GM18502 (cell line): ENCODE measurements at regions not wholly inside any gene's neighbourhood (a gene's known extent, or its start where the extent isn't known, plus 50 kb on each side); places are given as distances from the start of the nearest gene placed in this dataset.

Experiments used
- ATAC-seq: cut with Tn5 transposase; IDR thresholded peaks from one replicate; pipeline ENCODE4 v1.9.1; 2021; ENCODE audit warnings: mild to moderate bottlenecking; ENCODE audit not compliant: unreplicated experiment, poor library complexity

- ATAC-seq, result no peak
Observed at GRCh38 chr10:42950606-42951485, 126.0 kb upstream of the RET start.

GRCh38 chr10:42951486-42952251 lies 125.2 kb upstream of the RET start:
- ATAC-seq, result no peak

- no peak for ATAC-seq
Observed at GRCh38 chr10:42952349-42952748, 124.5 kb upstream of the RET start.

- ATAC-seq, result no peak
Observed at GRCh38 chr10:42952931-42953683, 123.8 kb upstream of the RET start.

- ATAC-seq, result no peak
Observed at GRCh38 chr10:42953684-42954674, 122.9 kb upstream of the RET start.

GRCh38 chr10:42954766-42955492 lies 121.9 kb upstream of the RET start:
- ATAC-seq, result no peak

- ATAC-seq, result no peak
Observed at GRCh38 chr10:42955493-42955889, 121.4 kb upstream of the RET start.

- no peak for ATAC-seq
Observed at GRCh38 chr10:42956045-42956444, 120.8 kb upstream of the RET start.

- no peak for ATAC-seq
Observed at GRCh38 chr10:42958142-42958868, 118.6 kb upstream of the RET start.

GRCh38 chr10:42959833-42960232 lies 117.0 kb upstream of the RET start:
- ATAC-seq, result no peak

- no peak for ATAC-seq
Observed at GRCh38 chr10:42960491-42960990, 116.3 kb upstream of the RET start.

- ATAC-seq, result no peak
Observed at GRCh38 chr10:42960991-42961795, 115.7 kb upstream of the RET start.

GRCh38 chr10:42961796-42962109 lies 115.1 kb upstream of the RET start:
- no peak for ATAC-seq

- no peak for ATAC-seq
Observed at GRCh38 chr10:42962110-42962901, 114.6 kb upstream of the RET start.

- ATAC-seq, result no peak
Observed at GRCh38 chr10:42962902-42963231, 114.0 kb upstream of the RET start.

- ATAC-seq, result no peak
Observed at GRCh38 chr10:42963312-42963711, 113.6 kb upstream of the RET start.

GRCh38 chr10:42969147-42969546 lies 107.7 kb upstream of the RET start:
- no peak for ATAC-seq
